Keratinocyte (primary cell): ENCODE measurements at regions not wholly inside any gene's neighbourhood (a gene's known extent, or its start where the extent isn't known, plus 50 kb on each side); places are given as distances from the start of the nearest gene placed in this dataset.
"Not testable (repeated sequence)": the region's sequence is repeated elsewhere in the genome, so short reads cannot be mapped to it uniquely, and the experiment has no call there.

Experiments
- EZH2 ChIP-seq: IDR thresholded peaks from one replicate; pipeline ENCODE4 v1.6.1; 2012; ENCODE audit warnings: inconsistent platforms, mild to moderate bottlenecking, low read length, moderate library complexity
- TF ChIP-seq, protein P1 (sequence below), 3 experiments: IDR thresholded peaks in 1 of 3; conservative IDR thresholded peaks in 1 of 3; optimal IDR thresholded peaks in 1 of 3; 2 replicates in 2 of 3; 3 replicates in 1 of 3; pipeline versions ENCODE3 to v1.5.1; 2011; ENCODE audit warnings: low read length in 3 of 3, mild to moderate bottlenecking in 3 of 3, moderate library complexity in 2 of 3, control low read depth in 1 of 3, inconsistent platforms in 1 of 3; ENCODE audit not compliant: insufficient read depth in 2 of 3; ENCODE audit errors: extremely low read depth in 1 of 3

DNA sequence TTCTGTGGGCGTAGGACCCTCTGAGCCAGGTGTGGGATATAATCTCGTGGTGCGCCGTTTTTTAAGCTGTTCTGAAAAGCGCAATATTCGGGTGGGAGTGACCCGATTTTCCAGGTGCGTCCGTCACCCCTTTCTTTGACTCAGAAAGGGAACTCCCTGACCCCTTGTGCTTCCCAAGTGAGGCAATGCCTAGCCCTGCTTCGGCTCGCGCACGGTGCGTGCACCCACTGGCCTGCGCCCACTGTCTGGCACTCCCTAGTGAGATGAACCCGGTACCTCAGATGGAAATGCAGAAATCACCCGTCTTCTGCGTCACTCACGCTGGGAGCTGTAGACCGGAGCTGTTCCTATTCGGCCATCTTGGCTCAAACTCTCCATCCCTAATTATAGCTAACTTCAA is 82.9 kb downstream of the GASK1B start:
- TF ChIP-seq, protein P1, sequence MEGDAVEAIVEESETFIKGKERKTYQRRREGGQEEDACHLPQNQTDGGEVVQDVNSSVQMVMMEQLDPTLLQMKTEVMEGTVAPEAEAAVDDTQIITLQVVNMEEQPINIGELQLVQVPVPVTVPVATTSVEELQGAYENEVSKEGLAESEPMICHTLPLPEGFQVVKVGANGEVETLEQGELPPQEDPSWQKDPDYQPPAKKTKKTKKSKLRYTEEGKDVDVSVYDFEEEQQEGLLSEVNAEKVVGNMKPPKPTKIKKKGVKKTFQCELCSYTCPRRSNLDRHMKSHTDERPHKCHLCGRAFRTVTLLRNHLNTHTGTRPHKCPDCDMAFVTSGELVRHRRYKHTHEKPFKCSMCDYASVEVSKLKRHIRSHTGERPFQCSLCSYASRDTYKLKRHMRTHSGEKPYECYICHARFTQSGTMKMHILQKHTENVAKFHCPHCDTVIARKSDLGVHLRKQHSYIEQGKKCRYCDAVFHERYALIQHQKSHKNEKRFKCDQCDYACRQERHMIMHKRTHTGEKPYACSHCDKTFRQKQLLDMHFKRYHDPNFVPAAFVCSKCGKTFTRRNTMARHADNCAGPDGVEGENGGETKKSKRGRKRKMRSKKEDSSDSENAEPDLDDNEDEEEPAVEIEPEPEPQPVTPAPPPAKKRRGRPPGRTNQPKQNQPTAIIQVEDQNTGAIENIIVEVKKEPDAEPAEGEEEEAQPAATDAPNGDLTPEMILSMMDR (optimal IDR thresholded peaks at IDR 0.05 in 1 of 3, IDR thresholded peaks at IDR 0.05 in 1 of 3, conservative IDR thresholded peaks at IDR 0.05 in 1 of 3; ENCODE audit: extremely low read depth in 1 of 3, insufficient read depth in 2 of 3, low read length in 3 of 3) = not testable (repeated sequence)
- not testable (repeated sequence) for TF ChIP-seq EZH2
